ENCODE measurements at regions not wholly inside any gene's neighbourhood (a gene's known extent, or its start where the extent isn't known, plus 50 kb on each side); places are given as distances from the start of the nearest gene placed in this dataset.
"Not testable (repeated sequence)": the region's sequence is repeated elsewhere in the genome, so short reads cannot be mapped to it uniquely, and the experiment has no call there.

DNA sequence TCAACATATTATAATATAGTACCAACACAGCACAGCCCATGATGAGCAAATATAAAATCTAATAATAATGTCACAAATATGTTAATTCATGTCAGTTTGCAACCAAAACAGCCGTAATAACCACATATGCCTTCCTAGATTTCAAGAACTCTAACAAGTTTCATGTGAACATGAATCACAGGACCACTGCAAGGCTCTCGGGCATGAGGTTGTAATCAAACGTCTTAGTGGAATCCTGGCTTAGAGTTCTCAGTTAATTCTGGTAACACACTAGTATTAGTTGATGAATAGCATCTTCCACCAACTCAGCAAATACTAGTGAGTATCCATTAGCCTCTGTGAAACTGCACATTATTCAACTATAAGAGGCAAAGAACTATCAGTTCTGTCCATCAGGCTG is 379.3 kb upstream of the TENM3 start:
- no peak for DNase-seq (ENCODE audit: low spot score)

DNA sequence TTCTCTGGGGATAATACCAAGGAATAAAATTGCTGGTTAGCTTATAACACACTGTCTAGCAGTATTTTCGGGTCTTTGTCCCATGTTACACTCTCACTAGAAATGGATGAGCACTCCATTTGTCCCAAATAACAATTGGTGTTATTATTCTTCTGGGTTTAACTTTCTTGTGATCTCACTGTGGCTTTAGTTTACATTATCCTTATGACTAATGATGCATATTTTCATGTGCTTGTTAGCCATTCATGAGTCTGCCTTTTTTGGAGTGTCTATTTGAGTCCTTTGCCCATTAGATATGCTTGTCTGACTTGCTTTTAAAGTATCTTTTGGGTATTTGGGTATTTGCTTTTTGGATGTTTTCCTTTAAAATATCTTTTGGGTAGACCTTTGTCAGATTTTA is 372.9 kb upstream of the TENM3 start:
- DNase-seq (ENCODE audit: low spot score): peak; percentile 19

DNA sequence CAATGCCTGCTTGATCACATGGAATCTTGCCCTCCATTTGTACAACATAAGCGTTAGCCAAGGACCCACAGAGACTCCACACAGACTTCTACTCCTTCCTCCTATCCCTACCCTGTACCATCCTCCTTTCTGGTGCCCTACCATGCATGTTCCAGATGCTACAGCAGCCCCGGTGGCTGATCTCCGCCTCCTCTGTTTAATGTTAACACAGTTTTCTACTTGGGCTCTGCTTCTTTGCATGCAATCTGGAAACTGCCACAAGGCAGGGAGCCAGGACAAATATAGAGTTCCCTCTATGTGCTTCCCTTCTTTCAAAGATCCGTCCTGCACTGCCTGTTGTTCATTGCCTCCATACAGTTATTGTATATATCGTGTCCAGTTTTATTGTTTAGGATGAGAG is 368.6 kb upstream of the TENM3 start:
- DNase-seq (ENCODE audit: low spot score): no peak

DNA sequence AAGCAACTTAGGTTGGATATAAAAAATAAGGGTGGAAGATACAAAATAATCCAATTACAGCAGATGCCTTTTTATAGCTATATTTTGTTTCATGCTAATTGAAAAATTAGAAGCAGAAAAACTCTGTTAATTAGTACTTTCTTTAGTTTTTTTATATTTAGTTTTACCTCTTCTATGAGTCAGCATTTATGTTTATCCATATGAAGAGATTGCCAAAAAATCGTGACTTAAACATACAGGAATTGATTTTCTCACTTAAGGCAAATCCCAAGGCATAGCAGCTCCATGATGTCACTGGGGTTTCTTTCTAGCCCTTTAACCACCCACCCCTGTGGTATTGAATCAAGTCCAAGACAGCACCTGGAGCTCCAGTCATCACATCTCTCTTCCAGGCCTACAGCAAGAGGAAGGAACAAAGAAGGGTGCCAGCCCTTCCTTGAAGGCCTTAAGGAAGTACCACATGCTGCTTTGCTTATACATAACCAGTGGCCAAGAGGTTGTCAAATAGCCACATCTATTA is 365.8 kb upstream of the TENM3 start:
- DNase-seq (ENCODE audit: low spot score): no peak

DNA sequence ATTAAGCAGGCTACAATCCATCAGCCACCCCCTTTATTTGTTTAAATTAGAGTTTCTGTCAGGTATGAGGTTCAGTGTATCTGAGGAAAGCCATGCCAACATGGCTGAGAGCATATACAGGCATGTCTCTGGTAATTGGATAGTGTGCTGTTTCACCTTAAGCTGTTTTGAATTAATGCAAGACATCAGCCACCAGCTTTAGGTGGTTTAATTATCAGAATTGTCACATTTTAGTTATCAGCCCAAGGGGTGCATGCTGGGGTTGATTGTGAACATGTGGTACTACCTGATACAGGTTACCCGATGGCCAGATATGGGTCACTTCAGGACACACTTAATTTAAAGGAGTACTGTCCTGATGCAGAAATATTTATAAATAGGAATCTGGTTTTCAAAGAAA is 353.2 kb upstream of the TENM3 start:
- DNase-seq (ENCODE audit: low spot score): no peak

DNA sequence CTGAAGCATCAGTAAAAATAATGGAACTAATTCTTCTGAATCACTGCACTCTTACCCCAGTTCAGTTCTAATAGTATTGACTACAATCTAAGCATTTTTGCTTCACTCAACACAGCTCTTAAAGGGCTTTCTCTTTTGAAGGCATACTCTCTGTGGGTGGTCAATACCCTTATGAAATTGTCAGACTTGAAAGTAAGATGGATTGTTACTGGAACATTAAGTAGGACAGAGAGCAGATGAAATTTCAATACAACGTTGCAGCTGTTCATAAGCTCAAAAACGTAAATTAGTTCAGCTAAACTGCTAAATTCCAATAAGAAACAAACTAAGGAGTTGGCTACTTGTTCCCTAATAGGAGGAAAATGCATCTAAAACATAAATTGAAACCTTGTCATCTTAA is 352.3 kb upstream of the TENM3 start:
- DNase-seq (ENCODE audit: low spot score): no peak

DNA sequence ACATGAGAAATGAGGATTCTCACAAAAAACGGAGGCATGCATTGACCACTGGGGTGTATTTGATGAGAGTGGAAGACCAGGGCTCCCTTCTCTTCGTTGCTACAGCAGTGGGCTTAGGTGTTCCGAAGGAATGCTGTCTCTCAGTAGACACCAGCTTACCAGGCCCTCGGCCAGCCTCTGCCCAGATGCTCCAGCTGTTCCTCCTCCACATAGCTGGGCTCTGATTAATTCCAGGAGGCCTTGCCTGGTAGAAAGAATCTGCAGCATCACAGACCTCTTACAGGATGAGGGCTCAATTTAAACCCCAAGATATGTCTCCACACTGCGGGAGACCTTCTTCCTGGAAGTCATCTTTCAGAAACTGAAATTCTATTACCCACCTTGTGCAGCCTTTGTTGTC is 346.6 kb upstream of the TENM3 start:
- no peak for DNase-seq (ENCODE audit: low spot score)

DNA sequence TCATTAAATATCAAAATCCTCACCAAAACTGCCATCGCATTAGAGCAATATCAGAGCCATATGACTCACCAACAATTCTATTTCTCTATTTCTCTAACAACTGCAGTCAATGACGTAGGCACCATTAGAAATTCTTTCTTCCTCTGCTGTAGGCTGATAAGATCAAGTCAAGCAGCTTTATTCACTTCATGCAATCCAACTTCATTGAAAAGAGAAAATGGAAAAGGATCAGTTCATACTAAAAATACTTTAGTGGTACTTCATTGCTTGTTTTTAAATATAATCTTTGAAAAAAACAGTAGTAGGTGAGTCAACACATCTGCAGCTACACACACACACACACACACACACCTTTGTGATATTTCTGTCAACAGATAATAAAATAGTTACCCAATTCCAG is 345.3 kb upstream of the TENM3 start:
- DNase-seq (ENCODE audit: low spot score): no peak

DNA sequence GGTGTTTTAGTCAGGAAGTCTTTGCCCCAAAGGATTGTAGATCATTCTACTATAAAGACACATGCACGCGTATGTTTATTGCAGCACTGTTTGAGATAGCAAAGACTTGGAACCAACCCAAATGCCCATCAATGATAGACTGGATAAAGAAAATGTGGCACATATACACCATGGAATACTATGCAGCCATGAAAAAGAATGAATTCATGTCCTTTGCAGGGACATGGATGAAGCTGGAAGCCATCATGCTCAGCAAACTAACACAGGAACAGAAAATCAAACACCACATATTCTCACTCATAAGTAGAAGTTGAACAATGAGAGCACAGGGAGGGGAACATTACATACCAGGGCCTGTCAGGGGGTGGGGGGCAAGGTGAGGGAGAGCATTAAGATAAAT is 340.8 kb upstream of the TENM3 start:
- DNase-seq (ENCODE audit: low spot score): not testable (repeated sequence)

DNA sequence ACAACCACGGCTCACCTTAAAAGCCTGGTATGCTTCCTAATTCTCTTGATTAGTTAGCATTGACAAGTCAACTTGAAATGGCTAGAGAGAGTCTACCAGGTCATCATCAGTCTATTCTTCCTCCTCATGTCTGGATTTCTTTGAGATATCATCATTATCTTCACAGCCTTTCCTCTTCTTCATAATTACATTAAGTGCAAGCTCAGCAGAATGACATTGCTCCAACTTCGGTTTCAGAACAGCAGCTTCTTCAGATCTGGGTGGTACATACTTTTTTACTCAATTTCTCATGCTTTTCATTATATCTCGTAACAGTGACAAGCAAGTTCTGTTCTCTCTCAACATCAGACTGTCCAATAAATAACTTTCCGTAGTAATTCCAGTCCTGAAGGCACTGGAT is 337.5 kb upstream of the TENM3 start:
- no peak for DNase-seq (ENCODE audit: low spot score)

DNA sequence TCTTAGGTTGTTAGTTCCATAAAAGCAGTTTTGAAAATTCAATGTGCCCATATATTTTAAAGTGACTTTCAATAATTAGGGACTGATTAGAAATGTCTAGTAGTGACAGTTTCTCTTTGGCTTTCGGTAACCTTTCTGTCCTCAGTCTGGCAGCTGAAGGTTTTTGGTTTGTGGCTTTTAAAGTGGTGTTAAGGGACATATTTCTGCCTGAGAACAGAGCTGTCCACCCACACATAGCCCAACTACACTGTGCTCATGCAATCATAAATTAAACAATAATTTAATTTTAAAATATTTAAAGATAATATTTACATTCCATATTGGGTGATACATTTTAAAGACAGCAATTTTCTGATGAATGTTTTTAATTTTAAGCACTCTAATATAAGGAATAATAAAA is 335.0 kb upstream of the TENM3 start:
- DNase-seq (ENCODE audit: low spot score): no peak

DNA sequence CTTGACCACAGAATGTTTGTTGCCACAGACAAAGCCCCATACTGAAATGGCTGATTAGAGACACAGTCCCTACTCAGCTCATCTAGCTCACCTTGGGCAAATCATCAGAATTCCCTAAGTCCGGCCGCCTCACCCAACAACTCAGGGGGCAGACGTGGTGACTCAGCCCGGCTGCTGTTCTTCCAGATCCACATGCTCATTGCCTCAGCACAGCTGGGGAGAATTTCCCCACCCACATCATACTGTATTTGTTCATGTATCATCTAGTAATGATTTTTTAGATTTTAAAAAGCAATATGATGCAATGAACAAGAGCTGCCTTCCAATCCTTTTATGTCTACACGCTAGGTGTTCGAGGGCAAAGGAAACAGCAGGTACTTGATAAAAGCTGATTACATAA is 333.8 kb upstream of the TENM3 start:
- no peak for DNase-seq (ENCODE audit: low spot score)

DNA sequence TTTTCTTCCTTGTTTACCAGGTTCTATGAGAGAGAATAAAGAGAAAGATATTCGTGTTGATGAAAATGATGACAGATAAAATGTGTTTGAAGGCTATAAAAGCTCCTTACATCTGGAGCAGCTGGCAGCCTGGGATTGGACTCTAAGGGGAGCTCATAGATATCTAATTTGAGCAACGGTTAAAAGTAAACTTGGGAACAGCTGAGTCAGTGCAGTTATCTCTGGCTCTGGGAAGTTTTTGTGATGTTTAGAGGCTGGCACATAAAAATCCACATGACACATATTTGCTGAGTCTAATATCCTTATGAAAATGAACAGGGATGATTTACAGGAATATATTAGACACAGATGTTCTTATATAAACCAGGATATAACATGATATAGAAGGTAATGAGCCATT is 331.8 kb upstream of the TENM3 start:
- DNase-seq (ENCODE audit: low spot score): no peak

DNA sequence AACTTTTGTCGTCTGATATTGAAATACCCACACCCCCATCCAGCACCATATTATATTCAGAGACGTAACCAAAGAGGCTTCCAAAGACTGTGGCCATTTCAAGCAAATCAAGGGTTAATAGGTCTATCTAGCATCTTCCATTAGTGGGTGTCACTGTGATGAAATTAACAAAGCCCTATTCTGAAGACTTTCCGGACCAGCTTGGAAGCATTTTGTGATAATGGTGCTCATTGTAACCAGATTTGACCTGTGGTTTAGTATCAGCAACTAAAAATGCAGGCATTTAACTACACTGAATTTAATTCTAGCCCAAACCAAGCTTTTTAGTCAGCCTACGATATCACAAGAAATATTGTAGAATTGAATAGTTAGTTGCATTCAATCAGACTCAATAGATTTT is 309.7 kb upstream of the TENM3 start:
- peak; percentile 93 for DNase-seq (ENCODE audit: low spot score)

DNA sequence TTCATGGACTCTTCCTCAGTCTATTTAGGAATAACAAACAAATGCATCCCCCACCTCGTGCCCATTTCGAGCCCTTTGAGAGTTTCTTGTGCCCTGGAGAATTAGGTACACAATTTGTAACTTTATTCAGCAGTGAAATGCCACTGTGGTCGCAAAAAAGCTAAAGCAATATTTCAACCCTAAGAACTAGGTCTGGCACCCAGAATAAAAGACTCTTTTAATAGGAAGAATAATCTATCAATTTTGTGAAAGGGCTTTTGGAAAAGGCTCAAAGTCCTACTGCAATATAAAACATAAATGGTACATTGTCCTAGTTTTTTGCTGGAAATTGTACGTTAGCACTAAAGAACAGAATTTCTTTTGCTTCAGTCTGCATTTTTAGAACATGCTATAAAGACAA is 304.6 kb upstream of the TENM3 start:
- peak; percentile 74 for DNase-seq (ENCODE audit: low spot score)

DNA sequence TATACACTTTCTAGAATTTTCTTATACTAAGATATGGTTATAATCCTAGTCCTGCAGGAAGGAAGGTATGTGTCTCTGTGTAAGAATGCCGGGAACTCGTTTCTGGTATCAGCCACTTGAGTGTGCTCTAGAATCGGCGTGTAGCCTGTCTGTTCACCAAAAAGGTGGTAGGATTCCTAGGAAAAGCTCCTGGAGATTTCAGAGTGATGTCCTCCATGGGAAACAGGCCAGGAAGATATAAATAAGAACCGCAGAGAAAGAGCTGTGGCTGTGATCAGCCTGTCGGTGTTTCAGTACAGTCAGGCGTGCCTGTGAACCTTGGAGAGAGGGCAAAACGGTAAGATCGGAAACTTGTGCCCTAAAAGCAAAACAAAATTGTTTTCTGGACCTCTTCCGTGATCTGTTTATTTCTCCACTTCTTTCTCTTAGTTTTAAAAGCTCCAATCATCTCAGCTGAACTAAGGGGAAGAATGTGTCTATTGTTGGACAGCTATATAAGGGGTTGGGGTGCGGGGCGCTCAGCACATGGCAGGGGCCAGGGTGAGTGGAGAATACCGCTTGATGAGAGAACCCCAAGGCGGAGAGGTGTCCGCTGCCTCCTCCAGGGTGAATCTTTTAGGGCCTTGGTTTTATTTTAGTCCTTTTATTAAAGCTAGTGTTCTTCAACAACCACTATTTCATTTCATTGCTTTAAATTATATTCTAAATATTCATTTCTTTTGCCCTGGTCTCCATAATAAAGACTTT is 303.8 kb upstream of the TENM3 start:
- peak; percentile 66 for DNase-seq (ENCODE audit: low spot score)

DNA sequence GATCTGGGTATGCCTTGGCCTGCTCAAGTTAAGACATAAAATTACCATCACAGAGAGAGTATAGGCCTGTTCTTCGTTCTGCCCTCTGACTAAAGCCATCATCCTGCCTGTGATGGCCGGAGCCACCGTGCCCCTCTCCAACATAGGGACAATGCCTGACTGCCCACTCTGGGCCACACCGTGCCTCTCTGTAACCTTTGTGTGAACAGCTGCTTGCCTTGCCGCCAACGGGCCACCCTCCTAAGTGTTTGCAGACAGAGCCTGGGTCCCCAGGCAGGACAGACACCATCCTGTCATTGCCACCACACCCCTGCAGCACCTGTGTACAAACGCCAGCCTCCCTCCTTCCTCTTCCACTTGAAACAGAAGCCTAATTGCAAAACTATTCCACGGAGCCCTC is 298.7 kb upstream of the TENM3 start:
- DNase-seq (ENCODE audit: low spot score): no peak

DNA sequence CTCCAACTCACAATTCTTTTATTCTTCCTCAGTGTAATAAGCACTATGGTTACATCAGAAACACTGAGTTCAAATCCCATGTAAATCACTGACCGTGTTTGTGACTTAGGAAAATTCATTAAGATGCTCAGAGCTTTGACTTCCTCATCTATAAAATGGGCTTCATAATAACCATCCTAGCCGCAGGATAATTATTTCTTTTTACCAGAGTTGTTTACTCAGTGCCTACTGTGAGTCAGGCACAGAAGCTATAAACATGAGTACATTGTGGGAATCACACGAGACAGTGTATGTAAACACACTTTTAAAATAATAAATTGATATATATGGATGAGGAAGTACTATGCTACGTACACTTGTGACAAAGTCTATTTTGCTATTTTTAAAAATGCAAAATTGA is 296.3 kb upstream of the TENM3 start:
- DNase-seq (ENCODE audit: low spot score): no peak

DNA sequence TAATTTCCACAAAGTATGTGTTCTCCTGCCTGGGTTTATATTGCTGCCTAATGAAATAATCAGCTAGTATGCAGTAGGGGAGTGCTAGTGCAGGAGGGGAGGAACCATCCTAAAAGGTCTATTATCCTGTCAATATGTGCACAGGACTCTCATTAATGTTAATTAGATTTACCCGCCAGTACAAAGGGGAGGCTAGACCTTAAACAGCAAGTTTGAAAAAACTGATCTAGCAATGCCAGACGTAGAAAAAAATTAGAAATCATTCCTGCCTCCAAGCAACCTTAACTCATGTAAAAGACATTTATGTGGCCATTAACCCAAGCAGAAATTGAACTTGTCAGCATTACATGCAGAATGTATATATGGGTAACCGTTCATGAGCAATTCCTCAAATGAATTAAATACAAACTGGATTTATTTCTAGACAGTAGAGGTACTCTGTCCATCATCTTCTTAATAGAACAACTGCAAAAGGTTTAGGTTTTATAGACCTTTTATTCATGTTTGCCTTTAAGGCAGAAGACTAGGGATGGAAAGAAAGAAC is 294.3 kb upstream of the TENM3 start:
- DNase-seq (ENCODE audit: low spot score): no peak

DNA sequence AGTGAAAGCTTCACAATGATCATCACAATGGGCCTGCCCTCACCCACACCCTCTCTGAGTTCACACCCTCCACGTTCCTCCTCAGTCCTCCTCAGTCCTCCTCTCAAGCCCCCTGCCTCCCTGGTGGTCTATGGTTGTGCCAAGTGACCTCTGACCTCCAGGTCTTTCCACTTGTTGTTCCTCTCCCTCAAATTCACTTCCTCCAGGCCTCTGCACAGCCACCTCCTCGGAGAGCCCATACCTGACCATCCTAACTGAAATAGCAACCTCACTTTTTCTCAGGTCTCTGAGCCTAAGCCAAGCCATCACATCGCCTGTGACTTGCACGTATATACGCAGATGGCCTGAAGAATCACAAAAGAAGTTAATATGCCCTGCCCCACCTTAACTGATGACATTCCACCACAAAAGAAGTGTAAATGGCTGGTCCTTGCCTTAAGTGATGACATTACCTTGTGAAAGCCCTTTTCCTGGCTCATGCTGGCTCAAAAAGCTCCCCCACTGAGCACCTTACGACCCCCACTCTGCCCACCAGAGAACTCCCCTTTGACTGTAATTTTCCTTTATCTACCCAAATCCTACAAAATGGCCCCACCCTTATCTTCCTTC is 293.4 kb upstream of the TENM3 start:
- DNase-seq (ENCODE audit: low spot score): no peak

DNA sequence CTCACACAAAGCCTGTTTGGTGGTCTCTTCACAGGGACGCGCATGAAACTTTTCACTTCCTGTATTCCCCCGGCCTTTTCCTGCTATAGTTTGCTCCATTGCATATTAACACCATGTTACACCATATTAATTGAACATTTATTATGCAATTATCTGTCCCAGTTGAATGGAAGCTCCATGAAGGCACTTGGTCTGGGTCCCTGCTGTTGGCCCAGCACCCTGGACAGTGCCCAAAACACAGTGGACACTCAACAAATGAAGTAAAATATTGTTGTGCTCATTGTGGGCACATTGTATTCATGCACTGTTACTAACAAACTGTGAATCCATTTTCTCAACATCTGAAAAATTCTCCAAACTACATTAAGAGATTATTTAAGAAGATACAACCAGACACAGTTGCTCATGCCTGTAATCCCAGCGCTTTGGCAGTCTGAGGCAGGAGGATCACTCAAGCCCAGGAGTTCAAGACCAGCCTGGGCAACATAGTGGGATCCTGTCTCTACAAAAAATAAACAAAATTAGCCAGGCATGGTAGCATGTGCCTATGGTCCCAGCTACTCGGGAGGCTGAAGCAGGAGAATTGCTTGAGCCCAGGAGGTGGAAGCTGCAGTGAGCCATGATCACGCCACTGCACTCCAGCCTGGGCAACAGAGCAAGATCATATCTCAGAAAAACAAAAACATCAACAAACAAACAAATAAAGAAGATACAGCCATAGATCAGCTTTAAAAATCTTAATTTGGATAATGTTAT is 292.7 kb upstream of the TENM3 start:
- DNase-seq (ENCODE audit: low spot score): no peak

DNA sequence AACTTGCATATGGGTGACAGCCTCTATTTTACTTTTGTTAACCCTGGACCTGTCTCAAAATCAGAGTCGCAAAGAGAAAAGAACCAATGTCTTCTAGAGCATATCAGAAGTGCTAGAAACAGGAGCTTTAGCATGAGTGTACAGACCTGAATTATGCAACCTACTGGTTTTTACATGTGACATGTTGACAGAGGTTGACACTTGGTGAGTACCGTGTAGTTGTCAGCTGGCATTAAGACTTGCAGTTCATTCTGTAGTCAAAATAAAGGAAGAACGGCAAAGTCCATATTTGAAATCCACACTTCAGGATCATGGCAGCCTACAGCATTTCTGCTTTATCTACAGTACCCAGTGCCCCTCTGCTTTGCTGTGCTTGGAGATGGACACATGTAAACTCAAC is 291.9 kb upstream of the TENM3 start:
- no peak for DNase-seq (ENCODE audit: low spot score)

DNA sequence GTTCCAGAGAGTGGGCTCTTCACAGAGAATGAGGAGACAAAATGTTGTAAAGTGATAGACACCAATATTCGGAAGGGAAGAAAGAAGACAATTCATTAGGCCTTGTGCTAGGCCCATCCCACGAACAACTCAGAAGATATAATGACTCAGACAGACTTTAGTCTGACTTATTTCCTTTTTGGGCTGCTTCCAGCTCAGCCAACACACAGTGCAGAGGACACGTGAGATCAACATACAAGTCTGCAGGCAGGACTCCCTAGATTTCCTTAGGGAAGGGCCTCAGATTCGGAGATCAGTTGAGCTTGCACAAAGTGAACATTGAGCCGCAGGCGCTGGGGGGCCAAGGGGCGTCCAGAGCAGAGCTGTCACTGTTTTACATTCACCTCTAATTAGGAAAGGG is 290.7 kb upstream of the TENM3 start:
- DNase-seq (ENCODE audit: low spot score): peak; percentile 83
